Neuronal stem cell (in vitro differentiated cells): ENCODE measurements at regions not wholly inside any gene's neighbourhood (a gene's known extent, or its start where the extent isn't known, plus 50 kb on each side); places are given as distances from the start of the nearest gene placed in this dataset.
"Not testable (repeated sequence)": the region's sequence is repeated elsewhere in the genome, so short reads cannot be mapped to it uniquely, and the experiment has no call there.

Experiments used
- DNase-seq: peaks from one replicate; pipeline ENCODE4 v3.0.0-alpha.2; 2013; ENCODE audit warnings: low spot score
- H2AFZ ChIP-seq: one replicate; pipeline ENCODE4 v1.6.1; 2013; ENCODE audit warnings: mild to moderate bottlenecking, low read length, inconsistent platforms
- H2AK5ac ChIP-seq: 2 replicates; pipeline ENCODE4 v1.6.1; 2013; ENCODE audit warnings: low read depth, mild to moderate bottlenecking, inconsistent platforms, low read length, moderate library complexity, mixed read lengths
- H2BK120ac ChIP-seq: 2 replicates; pipeline ENCODE4 v1.6.1; 2013; ENCODE audit warnings: low read depth, mild to moderate bottlenecking, inconsistent platforms, low read length, moderate library complexity, mixed read lengths
- H2BK12ac ChIP-seq: one replicate; pipeline ENCODE4 v1.6.1; 2013; ENCODE audit warnings: low read length, inconsistent platforms
- H2BK15ac ChIP-seq: 2 replicates; pipeline ENCODE4 v1.6.1; 2013; ENCODE audit warnings: mild to moderate bottlenecking, low read length, inconsistent platforms, mixed read lengths
- H2BK5ac ChIP-seq: one replicate; pipeline ENCODE4 v1.6.1; 2013; ENCODE audit warnings: inconsistent platforms, mild to moderate bottlenecking, low read length, moderate library complexity
- H3K14ac ChIP-seq: one replicate; pipeline ENCODE4 v1.6.1; 2013; ENCODE audit warnings: low read length, inconsistent platforms
- H3K18ac ChIP-seq: 2 replicates; pipeline ENCODE4 v1.6.1; 2013; ENCODE audit warnings: low read length, inconsistent platforms
- H3K23ac ChIP-seq: 2 replicates; pipeline ENCODE4 v1.6.1; 2013; ENCODE audit warnings: low read depth, mild to moderate bottlenecking, mixed read lengths, low read length, inconsistent platforms; ENCODE audit not compliant: poor library complexity
- H3K27ac ChIP-seq: replicated peaks from 3 replicates; pipeline ENCODE4 v1.5.1; 2013; ENCODE audit warnings: low read length, inconsistent platforms
- H3K27me3 ChIP-seq, 3 experiments: 2 replicates each; pipeline ENCODE4 v1.6.1; 2013; ENCODE audit warnings: low read length in 3 of 3, mild to moderate bottlenecking in 2 of 3, inconsistent platforms in 1 of 3, low read depth in 1 of 3, mixed read lengths in 1 of 3, moderate library complexity in 1 of 3; ENCODE audit not compliant: control insufficient read depth in 3 of 3, insufficient read depth in 3 of 3
- H3K36me3 ChIP-seq, 2 donors: replicated peaks in 1 of 2; 2 replicates each; pipeline ENCODE4 v1.6.1; 2013; ENCODE audit warnings: low read length in 2 of 2; ENCODE audit not compliant: control insufficient read depth in 2 of 2, insufficient read depth in 2 of 2
- H3K4ac ChIP-seq: 2 replicates; pipeline ENCODE4 v1.6.1; 2013; ENCODE audit warnings: inconsistent platforms, mild to moderate bottlenecking, low read length, moderate library complexity
- H3K4me1 ChIP-seq, 2 donors: 1 replicate in 1 of 2; 2 replicates in 1 of 2; pipeline ENCODE4 v1.6.1; 2013; ENCODE audit warnings: low read length in 2 of 2, low read depth in 1 of 2; ENCODE audit not compliant: control insufficient read depth in 2 of 2, insufficient read depth in 1 of 2
- H3K4me2 ChIP-seq: one replicate; pipeline ENCODE4 v1.6.1; 2013; ENCODE audit warnings: mild to moderate bottlenecking, low read length, inconsistent platforms; ENCODE audit not compliant: insufficient read depth, poor library complexity, severe bottlenecking
- H3K4me3 ChIP-seq, 2 donors: 2 replicates each; pipeline ENCODE4 v1.5.1; 2013; ENCODE audit warnings: low read length in 2 of 2, mild to moderate bottlenecking in 2 of 2, inconsistent platforms in 1 of 2, moderate library complexity in 1 of 2
- H3K79me1 ChIP-seq: one replicate; pipeline ENCODE4 v1.6.1; 2013; ENCODE audit warnings: low read depth, mild to moderate bottlenecking, inconsistent platforms, low read length, moderate library complexity
- H3K9ac ChIP-seq: one replicate; pipeline ENCODE4 v1.6.1; 2013; ENCODE audit warnings: mild to moderate bottlenecking, low read depth, low read length, inconsistent platforms; ENCODE audit not compliant: poor library complexity
- H3K9me3 ChIP-seq, 2 donors: replicated peaks in 1 of 2; 2 replicates each; pipeline versions ENCODE3 to v1.6.1; 2013; ENCODE audit warnings: low read length in 2 of 2, mild to moderate bottlenecking in 2 of 2, inconsistent platforms in 1 of 2, low read depth in 1 of 2, mixed read lengths in 1 of 2, moderate library complexity in 1 of 2; ENCODE audit not compliant: control insufficient read depth in 2 of 2, insufficient read depth in 1 of 2
- H4K8ac ChIP-seq: one replicate; pipeline ENCODE4 v1.6.1; 2013; ENCODE audit warnings: low read depth, mild to moderate bottlenecking, inconsistent platforms, low read length, moderate library complexity
- H4K91ac ChIP-seq: one replicate; pipeline ENCODE4 v1.6.1; 2013; ENCODE audit warnings: low read length, low read depth, mild to moderate bottlenecking, inconsistent platforms; ENCODE audit not compliant: poor library complexity
- WGBS, 2 donors: extraction: QIAGEN DNeasy Blood & Tissue Kit; methylation state at CpG; one replicate each; pipeline ENCODE4 v1.1.7; 2013; ENCODE audit warnings: missing lambda C conversion rate in 2 of 2, mixed read lengths in 1 of 2; ENCODE audit not compliant: insufficient read length in 2 of 2, insufficient replicate concordance in 1 of 2; ENCODE audit errors: extremely low coverage in 2 of 2; 5-methylcytosine and 5-hydroxymethylcytosine counted together

- Histone ChIP-seq H3K9me3 (peaks cover 0 to under 1% of the 10 kb centered on the region in 2 donors), H2AFZ (no peak overlapping the region), H3K18ac (no peak overlapping the region), H3K23ac (no peak overlapping the region), H4K91ac (no peak overlapping the region), H3K27me3 (no peaks in the 10 kb centered on the region), H3K4me2 (no peak overlapping the region), H3K27ac (no peak overlapping the region), H2BK15ac (no peak overlapping the region), H3K4me1 (no peaks in the 10 kb centered on the region), H3K79me1 (no peaks in the 10 kb centered on the region), H3K36me3 (no peaks in the 10 kb centered on the region), H3K14ac (no peak overlapping the region), H2BK12ac (no peak overlapping the region), H2BK120ac (no peak overlapping the region), H3K4ac (no peak overlapping the region), H3K9ac (no peak overlapping the region), H3K4me3 (no peak overlapping the region), H2BK5ac (no peak overlapping the region), H4K8ac (no peak overlapping the region), H2AK5ac (no peak overlapping the region)
- no peak for DNase-seq
Observed at GRCh38 chr18:30787410-30787809, 255.1 kb downstream of the DSC3 start.

DNA sequence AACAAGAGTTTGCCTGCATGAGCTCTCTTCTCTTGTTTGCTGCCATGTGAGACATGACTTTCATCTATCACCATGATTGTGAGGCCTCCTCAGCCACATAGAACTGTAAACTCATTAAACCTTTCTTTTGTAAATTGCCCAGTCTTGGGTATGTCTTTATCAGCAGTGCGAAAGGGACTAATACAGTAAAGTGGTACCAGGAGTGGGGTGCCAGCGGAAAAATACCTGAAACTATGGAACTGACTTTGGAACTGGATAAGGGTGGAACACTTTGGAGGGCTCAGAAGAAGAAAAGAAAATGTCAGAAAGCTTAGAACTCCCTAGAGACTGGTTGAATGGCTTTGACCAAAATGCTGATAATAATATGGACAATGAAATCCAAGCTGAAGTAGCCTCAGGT is 260.9 kb downstream of the DSC3 start:
- no peak overlapping the region for H2AK5ac ChIP-seq
- no peak overlapping the region for H4K91ac ChIP-seq
- H3K23ac ChIP-seq, result no peak overlapping the region
- no peak overlapping the region for H2BK5ac ChIP-seq
- no peaks in the 10 kb centered on the region for H3K36me3 ChIP-seq
- no peak overlapping the region for H3K4ac ChIP-seq
- H2AFZ ChIP-seq, result no peak overlapping the region
- H3K4me2 ChIP-seq, result no peak overlapping the region
- no peak overlapping the region for H4K8ac ChIP-seq
- no peak overlapping the region for H3K14ac ChIP-seq
- no peaks in the 10 kb centered on the region for H3K79me1 ChIP-seq
- H3K18ac ChIP-seq, result no peak overlapping the region
- H3K4me3 ChIP-seq, result no peak overlapping the region
- no peak overlapping the region for H3K9ac ChIP-seq
- no peaks in the 10 kb centered on the region for H3K4me1 ChIP-seq
- no peak overlapping the region for H3K27ac ChIP-seq
- H3K27me3 ChIP-seq, result no peaks in the 10 kb centered on the region
- no peak for DNase-seq
- no CpG with 5 or more reads among the region's 2 CpGs for WGBS, 2 donors
- no peak overlapping the region for H2BK120ac ChIP-seq
- H3K9me3 ChIP-seq, result peaks cover 0 to 2% of the 10 kb centered on the region in 2 donors
- H2BK12ac ChIP-seq, result no peak overlapping the region
- no peak overlapping the region for H2BK15ac ChIP-seq

DNA sequence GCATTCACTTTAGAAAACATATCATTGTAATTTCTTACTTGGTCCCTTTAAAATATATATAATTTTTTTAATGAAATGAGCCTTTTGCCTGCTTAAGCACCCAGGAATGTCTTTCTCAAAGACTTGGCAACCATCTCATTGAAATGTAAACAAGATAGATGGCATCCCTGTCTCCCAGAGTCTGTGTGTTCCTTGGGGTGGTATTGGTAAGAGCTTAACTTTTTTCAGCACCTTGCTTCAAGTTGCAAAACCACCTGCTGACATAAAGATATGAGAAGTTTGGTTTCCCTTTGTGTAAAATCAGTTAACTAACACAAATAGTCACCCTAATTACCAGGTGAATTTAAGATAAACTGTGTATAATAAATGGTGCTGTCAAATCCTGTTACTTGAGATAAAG is 266.9 kb downstream of the DSC3 start:
- no peak overlapping the region for H2BK15ac ChIP-seq
- H3K4me3 ChIP-seq, result no peak overlapping the region
- H3K4me2 ChIP-seq, result no peak overlapping the region
- no peak overlapping the region for H4K8ac ChIP-seq
- H2AFZ ChIP-seq, result no peak overlapping the region
- no peak overlapping the region for H2BK5ac ChIP-seq
- H2AK5ac ChIP-seq, result no peak overlapping the region
- no peak overlapping the region for H3K23ac ChIP-seq
- H3K27me3 ChIP-seq, result peaks cover 0 to under 1% (median 0%) of the 10 kb centered on the region in 3 experiments
- DNase-seq, result no peak
- no peak overlapping the region for H2BK120ac ChIP-seq
- no peak overlapping the region for H4K91ac ChIP-seq
- H2BK12ac ChIP-seq, result no peak overlapping the region
- H3K18ac ChIP-seq, result no peak overlapping the region
- H3K4me1 ChIP-seq, result no peaks in the 10 kb centered on the region
- no peak overlapping the region for H3K27ac ChIP-seq
- H3K9me3 ChIP-seq, result peaks cover 0 to 2% of the 10 kb centered on the region in 2 donors
- H3K79me1 ChIP-seq, result no peaks in the 10 kb centered on the region
- no peak overlapping the region for H3K4ac ChIP-seq
- no peak overlapping the region for H3K14ac ChIP-seq
- no peak overlapping the region for H3K9ac ChIP-seq
- H3K36me3 ChIP-seq, result no peaks in the 10 kb centered on the region

DNA sequence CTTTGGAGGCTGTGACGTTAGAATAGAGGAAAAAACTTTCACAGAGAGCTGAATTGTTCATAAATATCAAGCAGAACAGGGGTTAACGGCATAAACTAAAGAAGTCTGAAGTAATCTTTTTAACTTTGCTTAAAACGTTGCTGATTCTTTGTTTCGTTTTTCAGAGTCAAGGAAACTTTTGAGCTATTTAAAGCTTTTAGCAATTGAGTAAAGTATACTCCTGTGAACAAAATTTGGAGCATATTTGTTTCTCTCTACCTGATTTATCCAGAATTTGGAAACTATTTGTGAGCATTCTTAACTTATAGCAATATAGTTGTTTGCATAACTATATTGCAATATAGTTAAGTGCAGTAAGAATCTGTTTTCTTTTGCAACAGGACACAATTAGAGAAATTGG is 270.4 kb downstream of the DSC3 start:
- not testable (repeated sequence) for H4K91ac ChIP-seq, H3K4ac ChIP-seq, H3K4me3 ChIP-seq, H3K9me3 ChIP-seq, H2BK12ac ChIP-seq, H3K4me1 ChIP-seq, H3K79me1 ChIP-seq, H3K18ac ChIP-seq, H4K8ac ChIP-seq, H3K23ac ChIP-seq, H3K9ac ChIP-seq, H3K36me3 ChIP-seq, H2BK120ac ChIP-seq, H3K14ac ChIP-seq, H2AK5ac ChIP-seq, H3K27me3 ChIP-seq, H3K27ac ChIP-seq, H2BK15ac ChIP-seq, H2BK5ac ChIP-seq, H2AFZ ChIP-seq, H3K4me2 ChIP-seq
- WGBS, 2 donors, result no CpG with 5 or more reads among the region's 4 CpGs
- DNase-seq, result peak; percentile 0
